ENCODE measurements at regions not wholly inside any gene's neighbourhood (a gene's known extent, or its start where the extent isn't known, plus 50 kb on each side); places are given as distances from the start of the nearest gene placed in this dataset.

DNA sequence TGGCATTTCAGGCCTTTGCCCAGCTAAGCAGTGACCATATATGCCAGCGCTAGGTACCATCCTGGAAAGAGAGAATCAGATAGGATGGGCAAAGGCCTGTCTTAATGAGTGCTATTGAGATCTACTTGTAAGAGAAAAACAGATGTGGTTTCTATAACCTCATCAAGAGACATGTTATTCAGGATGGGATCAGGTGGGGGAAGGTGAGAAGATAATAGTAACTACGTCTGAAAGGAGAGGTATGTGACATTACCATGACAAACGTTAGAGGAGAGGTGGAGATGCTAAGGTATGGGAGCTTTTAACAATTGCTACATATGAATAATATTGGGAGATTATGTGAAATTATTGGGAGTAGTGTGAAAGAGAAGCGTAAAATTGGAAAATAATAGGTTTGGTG lies 204.2 kb upstream of the PLXNA2 start:
- H3K9me3 Mint-ChIP-seq (ENCODE audit: unreplicated experiment): peaks cover 9% of the 10 kb centered on the region
- peaks cover 6% of the 10 kb centered on the region for H3K4me1 Mint-ChIP-seq (ENCODE audit: low read depth, unreplicated experiment)
- H3K4me3 ChIP-seq (ENCODE audit: insufficient read depth, low read depth, low read length): no peak overlapping the region
- no peaks in the 10 kb centered on the region for H3K27me3 Mint-ChIP-seq (ENCODE audit: low read depth, unreplicated experiment)
- no peak overlapping the region for H2AFZ ChIP-seq (ENCODE audit: low read depth, low read length)
- H3K27me3 ChIP-seq (ENCODE audit: insufficient read depth, low read length): no peaks in the 10 kb centered on the region
- no peak overlapping the region for H3K4me3 Mint-ChIP-seq (ENCODE audit: unreplicated experiment)
- H3K27ac Mint-ChIP-seq (ENCODE audit: unreplicated experiment): no peak overlapping the region
- H3K9ac ChIP-seq (ENCODE audit: low read length): no peak overlapping the region
- no peak overlapping the region for H3K27ac ChIP-seq (ENCODE audit: low read depth, low read length)
- H3K4me1 ChIP-seq (ENCODE audit: insufficient read depth, low read length): no peaks in the 10 kb centered on the region
- peaks cover 2% of the 10 kb centered on the region for H3K9me3 ChIP-seq (ENCODE audit: insufficient read depth, low read depth, low read length)
- TF ChIP-seq EZH2 (IDR thresholded peaks at IDR 0.05; ENCODE audit: insufficient read depth, low read length): no peak
- TF ChIP-seq, protein P1, sequence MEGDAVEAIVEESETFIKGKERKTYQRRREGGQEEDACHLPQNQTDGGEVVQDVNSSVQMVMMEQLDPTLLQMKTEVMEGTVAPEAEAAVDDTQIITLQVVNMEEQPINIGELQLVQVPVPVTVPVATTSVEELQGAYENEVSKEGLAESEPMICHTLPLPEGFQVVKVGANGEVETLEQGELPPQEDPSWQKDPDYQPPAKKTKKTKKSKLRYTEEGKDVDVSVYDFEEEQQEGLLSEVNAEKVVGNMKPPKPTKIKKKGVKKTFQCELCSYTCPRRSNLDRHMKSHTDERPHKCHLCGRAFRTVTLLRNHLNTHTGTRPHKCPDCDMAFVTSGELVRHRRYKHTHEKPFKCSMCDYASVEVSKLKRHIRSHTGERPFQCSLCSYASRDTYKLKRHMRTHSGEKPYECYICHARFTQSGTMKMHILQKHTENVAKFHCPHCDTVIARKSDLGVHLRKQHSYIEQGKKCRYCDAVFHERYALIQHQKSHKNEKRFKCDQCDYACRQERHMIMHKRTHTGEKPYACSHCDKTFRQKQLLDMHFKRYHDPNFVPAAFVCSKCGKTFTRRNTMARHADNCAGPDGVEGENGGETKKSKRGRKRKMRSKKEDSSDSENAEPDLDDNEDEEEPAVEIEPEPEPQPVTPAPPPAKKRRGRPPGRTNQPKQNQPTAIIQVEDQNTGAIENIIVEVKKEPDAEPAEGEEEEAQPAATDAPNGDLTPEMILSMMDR (IDR thresholded peaks at IDR 0.05; ENCODE audit: insufficient read depth, low read depth, low read length): no peak
- no peaks in the 10 kb centered on the region for H4K20me1 ChIP-seq (ENCODE audit: insufficient read depth, low read length)
- no peak overlapping the region for H3K4me2 ChIP-seq (ENCODE audit: low read length)
- H3K79me2 ChIP-seq (ENCODE audit: insufficient read depth, low read length): no peaks in the 10 kb centered on the region
- no peaks in the 10 kb centered on the region for H3K36me3 ChIP-seq (ENCODE audit: insufficient read depth, low read length)
- DNase-seq (ENCODE audit: low read depth): no peak
- H3K36me3 Mint-ChIP-seq (ENCODE audit: low read depth, unreplicated experiment): no peaks in the 10 kb centered on the region
- no peak for FAIRE-seq

DNA sequence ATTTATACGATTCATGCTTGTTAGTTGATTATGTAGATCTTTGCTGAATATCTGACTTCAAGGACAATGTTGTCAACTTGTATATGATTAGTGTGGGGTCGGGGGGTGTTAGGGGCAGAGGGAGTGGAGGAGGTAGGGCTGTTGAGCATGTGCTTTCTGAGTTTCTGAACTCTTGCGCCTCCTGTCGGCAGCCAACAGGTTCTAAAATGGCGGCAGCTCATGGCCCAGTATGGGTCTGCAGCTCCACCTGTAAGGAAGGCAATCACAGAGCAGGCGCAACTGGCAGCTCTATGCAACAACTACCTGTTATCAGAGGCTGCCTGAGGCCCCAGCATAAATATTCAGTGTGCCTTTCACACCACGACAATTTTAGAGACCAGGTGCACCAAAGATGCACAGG lies 205.8 kb upstream of the PLXNA2 start:
- no peak overlapping the region for H3K27ac Mint-ChIP-seq (ENCODE audit: unreplicated experiment)
- FAIRE-seq: no peak

DNA sequence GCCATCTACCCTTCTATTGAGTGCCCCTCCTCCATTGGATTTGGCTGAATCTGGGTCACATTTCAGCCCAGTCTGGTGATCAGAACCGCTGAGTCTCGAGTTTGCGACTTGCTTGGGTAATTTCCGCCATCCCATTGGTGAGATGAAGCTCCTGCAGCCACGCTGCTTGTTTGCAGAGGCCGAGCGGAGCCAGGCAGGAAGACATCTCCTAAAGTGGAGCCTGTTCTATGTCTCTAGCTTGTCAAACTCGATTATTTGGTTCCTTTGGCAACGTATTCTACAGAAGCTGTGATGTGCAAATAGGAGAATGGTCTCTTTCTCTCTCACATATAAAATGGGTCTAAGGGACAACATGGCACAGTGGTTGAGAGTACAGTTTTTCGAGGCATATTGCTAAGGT lies 206.8 kb upstream of the PLXNA2 start:
- no peak overlapping the region for H3K4me3 Mint-ChIP-seq (ENCODE audit: unreplicated experiment)
- no peak for FAIRE-seq
- Histone ChIP-seq H3K9ac (ENCODE audit: low read length) (no peak overlapping the region), H2AFZ (ENCODE audit: low read depth, low read length) (no peak overlapping the region), H4K20me1 (ENCODE audit: insufficient read depth, low read length) (no peaks in the 10 kb centered on the region), H3K4me1 (ENCODE audit: insufficient read depth, low read length) (no peaks in the 10 kb centered on the region), H3K4me2 (ENCODE audit: low read length) (no peak overlapping the region), H3K9me3 (ENCODE audit: insufficient read depth, low read depth, low read length) (peaks cover 2% of the 10 kb centered on the region), H3K79me2 (ENCODE audit: insufficient read depth, low read length) (no peaks in the 10 kb centered on the region), H3K36me3 (ENCODE audit: insufficient read depth, low read length) (no peaks in the 10 kb centered on the region), H3K4me3 (ENCODE audit: insufficient read depth, low read depth, low read length) (no peak overlapping the region), H3K27me3 (ENCODE audit: insufficient read depth, low read length) (no peaks in the 10 kb centered on the region), H3K27ac (ENCODE audit: low read depth, low read length) (no peak overlapping the region)
- H3K9me3 Mint-ChIP-seq (ENCODE audit: unreplicated experiment): peaks cover 3% of the 10 kb centered on the region
- H3K27ac Mint-ChIP-seq (ENCODE audit: unreplicated experiment): no peak overlapping the region
- DNase-seq (ENCODE audit: low read depth): no peak
- TF ChIP-seq EZH2 (IDR thresholded peaks at IDR 0.05; ENCODE audit: insufficient read depth, low read length): no peak
- TF ChIP-seq, protein P1 (IDR thresholded peaks at IDR 0.05; ENCODE audit: insufficient read depth, low read depth, low read length): no peak
- H3K27me3 Mint-ChIP-seq (ENCODE audit: low read depth, unreplicated experiment): no peaks in the 10 kb centered on the region
- peaks cover 9% of the 10 kb centered on the region for H3K4me1 Mint-ChIP-seq (ENCODE audit: low read depth, unreplicated experiment)
- no peaks in the 10 kb centered on the region for H3K36me3 Mint-ChIP-seq (ENCODE audit: low read depth, unreplicated experiment)

More for the DNA sequence above, 205.8 kb upstream of the PLXNA2 start:
- H3K4me3 Mint-ChIP-seq (ENCODE audit: unreplicated experiment): no peak overlapping the region
- no peak for DNase-seq (ENCODE audit: low read depth)
- peaks cover 2% of the 10 kb centered on the region for H3K9me3 ChIP-seq (ENCODE audit: insufficient read depth, low read depth, low read length)
- no peaks in the 10 kb centered on the region for H4K20me1 ChIP-seq (ENCODE audit: insufficient read depth, low read length)
- no peak overlapping the region for H3K9ac ChIP-seq (ENCODE audit: low read length)
- H3K36me3 ChIP-seq (ENCODE audit: insufficient read depth, low read length): no peaks in the 10 kb centered on the region
- H3K27me3 Mint-ChIP-seq (ENCODE audit: low read depth, unreplicated experiment): no peaks in the 10 kb centered on the region
- no peaks in the 10 kb centered on the region for H3K79me2 ChIP-seq (ENCODE audit: insufficient read depth, low read length)
- no peaks in the 10 kb centered on the region for H3K27me3 ChIP-seq (ENCODE audit: insufficient read depth, low read length)
- H3K4me1 ChIP-seq (ENCODE audit: insufficient read depth, low read length): no peaks in the 10 kb centered on the region
- TF ChIP-seq EZH2 (IDR thresholded peaks at IDR 0.05; ENCODE audit: insufficient read depth, low read length): no peak
- TF ChIP-seq, protein P1 (IDR thresholded peaks at IDR 0.05; ENCODE audit: insufficient read depth, low read depth, low read length): no peak
- no peaks in the 10 kb centered on the region for H3K36me3 Mint-ChIP-seq (ENCODE audit: low read depth, unreplicated experiment)
- no peak overlapping the region for H3K4me3 ChIP-seq (ENCODE audit: insufficient read depth, low read depth, low read length)
- H3K4me2 ChIP-seq (ENCODE audit: low read length): no peak overlapping the region
- peaks cover 6% of the 10 kb centered on the region for H3K4me1 Mint-ChIP-seq (ENCODE audit: low read depth, unreplicated experiment)
- peaks cover 4% of the 10 kb centered on the region for H3K9me3 Mint-ChIP-seq (ENCODE audit: unreplicated experiment)
- H3K27ac ChIP-seq (ENCODE audit: low read depth, low read length): no peak overlapping the region
- no peak overlapping the region for H2AFZ ChIP-seq (ENCODE audit: low read depth, low read length)
